HFFc6 (cell line): ENCODE measurements at regions not wholly inside any gene's neighbourhood (a gene's known extent, or its start where the extent isn't known, plus 50 kb on each side); places are given as distances from the start of the nearest gene placed in this dataset.

Source experiments
- DNase-seq: peaks from one replicate; pipeline ENCODE4 v3.0.0-alpha.2; 2018
- H3K27ac Mint-ChIP-seq: 2 replicates; pipeline ENCODE4 v1.8.0; 2020; ENCODE audit warnings: mild to moderate bottlenecking, mixed read lengths
- H3K27me3 Mint-ChIP-seq: 2 replicates; pipeline ENCODE4 v1.8.0; 2021; ENCODE audit warnings: mild to moderate bottlenecking, moderate library complexity, mixed read lengths; ENCODE audit not compliant: insufficient read depth
- H3K36me3 Mint-ChIP-seq: 2 replicates; pipeline ENCODE4 v1.8.0; 2021; ENCODE audit warnings: low read depth, mixed read lengths
- H3K4me1 Mint-ChIP-seq: 2 replicates; pipeline ENCODE4 v1.8.0; 2020; ENCODE audit warnings: low read depth, mixed read lengths
- H3K4me3 Mint-ChIP-seq: 2 replicates; pipeline ENCODE4 v1.8.0; 2020; ENCODE audit warnings: mild to moderate bottlenecking, moderate library complexity, mixed read lengths
- H3K9me3 Mint-ChIP-seq: 2 replicates; pipeline ENCODE4 v1.8.0; 2020; ENCODE audit warnings: mild to moderate bottlenecking, mixed read lengths
- CTCF ChIP-seq: fragments of 200-600 bp; sonication (generic); IDR thresholded peaks from 2 replicates; pipeline ENCODE4 v1.5.0; 2021; ENCODE audit warnings: antibody characterized with exemption, mild to moderate bottlenecking

DNA sequence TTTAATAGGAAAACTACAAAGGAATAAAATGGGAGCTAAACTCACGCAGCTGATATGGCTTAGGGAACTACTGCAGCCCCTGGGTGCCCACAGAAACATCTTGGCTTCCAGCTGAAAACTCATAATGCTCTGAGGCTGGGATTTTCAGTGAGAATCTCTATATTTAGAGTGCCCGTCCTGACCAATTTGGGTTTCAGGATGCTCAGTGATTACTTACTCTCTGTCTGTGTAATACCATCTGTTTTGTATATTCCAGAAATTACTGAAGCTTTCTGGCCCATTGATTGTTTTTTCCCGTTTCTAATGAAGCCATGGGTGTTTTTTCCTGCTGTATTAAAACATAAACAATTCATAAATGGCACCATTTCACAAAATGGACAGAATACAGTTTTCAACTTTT is 50.6 kb upstream of the ZNF385D start:
- Mint-ChIP-seq H3K4me3 (no peak overlapping the region), H3K4me1 (no peaks in the 10 kb centered on the region), H3K9me3 (peaks cover 8% of the 10 kb centered on the region; the same call in 1 of the 2 replicates), H3K36me3 (no peaks in the 10 kb centered on the region), H3K27me3 (no peaks in the 10 kb centered on the region), H3K27ac (no peak overlapping the region)
- no peak for TF ChIP-seq CTCF
- no peak for DNase-seq

DNA sequence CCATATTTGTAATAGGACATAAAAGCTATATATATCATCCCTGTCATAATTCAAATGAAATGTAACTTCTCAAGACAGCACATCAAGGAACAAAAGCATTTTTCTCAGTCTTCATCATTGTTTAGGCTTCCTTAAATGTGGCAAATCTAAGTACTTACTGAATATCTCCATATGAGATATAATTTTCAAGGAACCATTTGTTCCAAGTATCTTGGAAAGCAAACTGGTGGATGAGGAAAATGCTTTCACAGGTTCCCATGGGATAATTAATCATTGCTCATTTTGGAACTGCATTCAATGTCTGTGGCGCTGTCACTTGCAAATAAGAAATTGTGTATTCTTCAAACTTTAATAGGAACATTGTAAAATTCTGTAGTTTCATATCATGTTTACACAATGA is 52.6 kb upstream of the ZNF385D start:
- no peak for TF ChIP-seq CTCF
- peaks cover 8% of the 10 kb centered on the region; the same call in 1 of the 2 replicates for H3K9me3 Mint-ChIP-seq
- DNase-seq, result no peak
- no peaks in the 10 kb centered on the region for H3K4me1 Mint-ChIP-seq
- no peaks in the 10 kb centered on the region for H3K36me3 Mint-ChIP-seq
- no peak overlapping the region for H3K4me3 Mint-ChIP-seq
- no peaks in the 10 kb centered on the region for H3K27me3 Mint-ChIP-seq
- H3K27ac Mint-ChIP-seq, result no peak overlapping the region

GRCh38 chr3:21804330-21804729 is 53.3 kb upstream of the ZNF385D start:
- no peak overlapping the region for H3K27ac Mint-ChIP-seq
- H3K4me3 Mint-ChIP-seq, result no peak overlapping the region
- DNase-seq, result no peak

GRCh38 chr3:21806733-21807132 is 55.7 kb upstream of the ZNF385D start:
- DNase-seq, result no peak
- TF ChIP-seq CTCF, result no peak
- Mint-ChIP-seq H3K27ac (no peak overlapping the region), H3K4me1 (no peaks in the 10 kb centered on the region), H3K4me3 (no peak overlapping the region), H3K9me3 (no peaks in the 10 kb centered on the region), H3K36me3 (no peaks in the 10 kb centered on the region), H3K27me3 (no peaks in the 10 kb centered on the region)

More at GRCh38 chr3:21804330-21804729, 53.3 kb upstream of the ZNF385D start:
- Mint-ChIP-seq H3K27me3 (no peaks in the 10 kb centered on the region), H3K4me1 (no peaks in the 10 kb centered on the region), H3K9me3 (peaks cover 8% of the 10 kb centered on the region; the same call in 1 of the 2 replicates), H3K36me3 (no peaks in the 10 kb centered on the region)
- no peak for TF ChIP-seq CTCF

GRCh38 chr3:21825684-21826083 is 74.7 kb upstream of the ZNF385D start:
- Mint-ChIP-seq H3K27me3 (no peaks in the 10 kb centered on the region), H3K27ac (no peak overlapping the region), H3K4me1 (no peaks in the 10 kb centered on the region), H3K36me3 (no peaks in the 10 kb centered on the region), H3K4me3 (no peak overlapping the region), H3K9me3 (no peaks in the 10 kb centered on the region; the same call in 1 of the 2 replicates)
- no peak for DNase-seq
- TF ChIP-seq CTCF, result no peak

GRCh38 chr3:21826416-21826815 is 75.4 kb upstream of the ZNF385D start:
- no peak for DNase-seq
- no peaks in the 10 kb centered on the region; the same call in 1 of the 2 replicates for H3K9me3 Mint-ChIP-seq
- H3K4me3 Mint-ChIP-seq, result no peak overlapping the region
- TF ChIP-seq CTCF, result no peak
- no peaks in the 10 kb centered on the region for H3K4me1 Mint-ChIP-seq
- no peak overlapping the region for H3K27ac Mint-ChIP-seq
- H3K27me3 Mint-ChIP-seq, result no peaks in the 10 kb centered on the region
- H3K36me3 Mint-ChIP-seq, result no peaks in the 10 kb centered on the region
